Loucy (cell line): ENCODE measurements at regions not wholly inside any gene's neighbourhood (a gene's known extent, or its start where the extent isn't known, plus 50 kb on each side); places are given as distances from the start of the nearest gene placed in this dataset.

ENCODE experiments used
- H2AFZ ChIP-seq: fragments of 200-600 bp; sonication (generic); 2 replicates; pipeline ENCODE4 v1.6.0; 2016; ENCODE audit warnings: antibody characterized with exemption, mild to moderate bottlenecking, low read length, moderate library complexity
- H3F3A ChIP-seq: fragments of 200-600 bp; 2 replicates; pipeline ENCODE4 v1.6.0; 2016; ENCODE audit warnings: antibody characterized with exemption, low read depth, mild to moderate bottlenecking
- H3K27me3 ChIP-seq: fragments of 200-600 bp; sonication (generic); 2 replicates; pipeline ENCODE4 v1.6.1; 2014; ENCODE audit warnings: low read length, mild to moderate bottlenecking; ENCODE audit not compliant: insufficient read depth, poor library complexity, severe bottlenecking
- H3K36me3 ChIP-seq: fragments of 200-600 bp; sonication (generic); 2 replicates; pipeline ENCODE4 v1.6.1; 2016; ENCODE audit warnings: low read length; ENCODE audit not compliant: insufficient read depth
- H3K4me1 ChIP-seq: fragments of 200-600 bp; sonication (generic); 2 replicates; pipeline ENCODE4 v1.5.1; 2014; ENCODE audit warnings: low read length, mild to moderate bottlenecking; ENCODE audit not compliant: insufficient read depth, poor library complexity, severe bottlenecking
- H3K4me2 ChIP-seq: fragments of 200-600 bp; sonication (generic); 2 replicates; pipeline ENCODE4 v1.6.0; 2014; ENCODE audit warnings: antibody characterized with exemption, low read length, low read depth, mild to moderate bottlenecking; ENCODE audit not compliant: poor library complexity, severe bottlenecking
- H3K4me3 ChIP-seq: fragments of 200-600 bp; sonication (generic); 2 replicates; pipeline ENCODE4 v1.5.1; 2014; ENCODE audit warnings: low read length, mild to moderate bottlenecking, mixed read lengths; ENCODE audit not compliant: poor library complexity, severe bottlenecking
- H3K79me2 ChIP-seq: fragments of 200-600 bp; sonication (generic); 2 replicates; pipeline ENCODE4 v1.6.1; 2014; ENCODE audit warnings: low read length; ENCODE audit not compliant: insufficient read depth
- H3K9ac ChIP-seq: fragments of 200-600 bp; sonication (generic); 2 replicates; pipeline ENCODE4 v1.6.0; 2014; ENCODE audit warnings: mild to moderate bottlenecking, low read depth, low read length, moderate library complexity; ENCODE audit not compliant: poor library complexity, severe bottlenecking
- H3K9me2 ChIP-seq: fragments of 200-600 bp; sonication (generic); replicated peaks from 2 replicates; pipeline ENCODE4 v1.6.1; 2016; ENCODE audit warnings: low read depth, low read length, mixed read lengths
- H3K9me3 ChIP-seq: fragments of 200-600 bp; sonication (generic); 2 replicates; pipeline ENCODE4 v1.6.1; 2014; ENCODE audit warnings: mild to moderate bottlenecking, antibody characterized with exemption, low read length, low read depth; ENCODE audit not compliant: insufficient read depth
- H4K20me1 ChIP-seq: fragments of 200-600 bp; sonication (generic); 2 replicates; pipeline ENCODE4 v1.6.0; 2014; ENCODE audit warnings: antibody characterized with exemption, low read length, mild to moderate bottlenecking; ENCODE audit not compliant: insufficient read depth, poor library complexity, severe bottlenecking
- EZH2phosphoT487 ChIP-seq: fragments of 200-600 bp; IDR thresholded peaks from 2 replicates; pipeline ENCODE4 v1.6.1; 2018; ENCODE audit warnings: antibody characterized with exemption, mild to moderate bottlenecking, moderate library complexity, borderline replicate concordance
- TF ChIP-seq, protein P1 (sequence below): fragments of 200-600 bp; sonication (generic); conservative IDR thresholded peaks from 2 replicates; pipeline ENCODE4 v1.5.1; 2014; ENCODE audit warnings: mild to moderate bottlenecking, antibody characterized with exemption, low read length

- no peak overlapping the region for H3K9ac ChIP-seq
- H3K27me3 ChIP-seq, result no peaks in the 10 kb centered on the region
- H3F3A ChIP-seq, result no peaks in the 10 kb centered on the region
- no peaks in the 10 kb centered on the region for H4K20me1 ChIP-seq
- no peaks in the 10 kb centered on the region for H3K4me1 ChIP-seq
- H3K79me2 ChIP-seq, result no peaks in the 10 kb centered on the region
- no peak overlapping the region for H3K4me2 ChIP-seq
- H3K9me2 ChIP-seq, result no peaks in the 10 kb centered on the region
- no peak overlapping the region for H3K4me3 ChIP-seq
- no peaks in the 10 kb centered on the region for H3K36me3 ChIP-seq
- H2AFZ ChIP-seq, result no peak overlapping the region
- TF ChIP-seq, protein P1, sequence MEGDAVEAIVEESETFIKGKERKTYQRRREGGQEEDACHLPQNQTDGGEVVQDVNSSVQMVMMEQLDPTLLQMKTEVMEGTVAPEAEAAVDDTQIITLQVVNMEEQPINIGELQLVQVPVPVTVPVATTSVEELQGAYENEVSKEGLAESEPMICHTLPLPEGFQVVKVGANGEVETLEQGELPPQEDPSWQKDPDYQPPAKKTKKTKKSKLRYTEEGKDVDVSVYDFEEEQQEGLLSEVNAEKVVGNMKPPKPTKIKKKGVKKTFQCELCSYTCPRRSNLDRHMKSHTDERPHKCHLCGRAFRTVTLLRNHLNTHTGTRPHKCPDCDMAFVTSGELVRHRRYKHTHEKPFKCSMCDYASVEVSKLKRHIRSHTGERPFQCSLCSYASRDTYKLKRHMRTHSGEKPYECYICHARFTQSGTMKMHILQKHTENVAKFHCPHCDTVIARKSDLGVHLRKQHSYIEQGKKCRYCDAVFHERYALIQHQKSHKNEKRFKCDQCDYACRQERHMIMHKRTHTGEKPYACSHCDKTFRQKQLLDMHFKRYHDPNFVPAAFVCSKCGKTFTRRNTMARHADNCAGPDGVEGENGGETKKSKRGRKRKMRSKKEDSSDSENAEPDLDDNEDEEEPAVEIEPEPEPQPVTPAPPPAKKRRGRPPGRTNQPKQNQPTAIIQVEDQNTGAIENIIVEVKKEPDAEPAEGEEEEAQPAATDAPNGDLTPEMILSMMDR, result no peak
- no peak for TF ChIP-seq EZH2phosphoT487
- no peaks in the 10 kb centered on the region for H3K9me3 ChIP-seq
Observed at GRCh38 chr12:126547905-126548304, 1482.7 kb downstream of the AACS start.

DNA sequence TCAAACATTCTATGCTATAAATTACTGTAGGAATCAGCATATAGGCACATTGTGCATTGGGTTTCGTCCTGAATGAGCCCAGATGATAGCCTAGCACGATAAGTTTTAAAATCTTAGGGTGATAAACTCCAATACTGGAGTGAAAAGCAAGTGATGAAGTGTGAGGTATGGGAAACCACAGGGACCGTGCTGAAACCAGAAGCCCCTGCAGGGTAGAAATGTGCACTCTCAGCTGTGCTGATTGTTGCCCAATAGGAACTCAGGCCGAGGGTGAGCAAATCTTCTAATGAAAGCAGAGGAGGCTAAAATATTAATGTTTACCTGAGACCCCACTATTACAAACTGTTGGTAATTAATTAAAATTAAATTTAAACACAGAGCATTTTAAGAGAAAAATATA is 1486.6 kb downstream of the AACS start:
- no peaks in the 10 kb centered on the region for H4K20me1 ChIP-seq
- H3K4me2 ChIP-seq, result no peak overlapping the region
- H3K4me3 ChIP-seq, result no peak overlapping the region
- H3K79me2 ChIP-seq, result no peaks in the 10 kb centered on the region
- no peaks in the 10 kb centered on the region for H3K27me3 ChIP-seq
- H3K4me1 ChIP-seq, result no peaks in the 10 kb centered on the region
- H3F3A ChIP-seq, result no peaks in the 10 kb centered on the region
- no peak overlapping the region for H3K9ac ChIP-seq
- 0 out of 2 replicates have a peak, but pooled peaks cover 2% of the 10 kb centered on the region for H3K9me3 ChIP-seq
- TF ChIP-seq, protein P1, result no peak
- no peak for TF ChIP-seq EZH2phosphoT487
- no peak overlapping the region for H2AFZ ChIP-seq
- H3K9me2 ChIP-seq, result no peaks in the 10 kb centered on the region
- H3K36me3 ChIP-seq, result no peaks in the 10 kb centered on the region

DNA sequence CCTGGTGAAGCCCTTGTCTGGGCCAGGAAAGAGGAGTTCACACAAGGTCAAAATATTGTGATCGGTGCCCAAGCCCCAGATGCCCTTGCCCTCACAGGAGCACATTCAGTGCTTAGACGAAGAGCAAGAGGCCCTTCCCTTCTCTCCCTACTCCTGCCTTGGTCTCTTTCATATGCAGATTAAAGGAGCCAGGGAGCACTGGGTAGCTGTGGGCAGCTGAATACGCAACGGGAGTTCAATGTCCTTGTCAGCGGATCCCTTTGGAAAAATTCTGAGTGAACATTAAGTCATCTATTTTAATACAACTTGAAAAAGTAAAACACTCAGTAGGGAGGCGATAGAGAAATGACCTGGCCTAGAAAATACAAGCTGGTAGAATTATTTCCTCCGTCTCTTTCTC is 1489.4 kb downstream of the AACS start:
- Histone ChIP-seq H3K4me2 (no peak overlapping the region), H3K4me1 (no peaks in the 10 kb centered on the region), H3F3A (no peaks in the 10 kb centered on the region), H3K9me3 (0 out of 2 replicates have a peak, but pooled peaks cover 2% of the 10 kb centered on the region), H3K4me3 (no peak overlapping the region), H3K9ac (no peak overlapping the region), H3K9me2 (no peaks in the 10 kb centered on the region), H3K27me3 (no peaks in the 10 kb centered on the region), H4K20me1 (no peaks in the 10 kb centered on the region), H3K36me3 (no peaks in the 10 kb centered on the region), H3K79me2 (no peaks in the 10 kb centered on the region), H2AFZ (no peak overlapping the region)
- TF ChIP-seq, protein P1, result no peak
- TF ChIP-seq EZH2phosphoT487, result no peak
